HepG2 (cell line): ENCODE measurements at regions not wholly inside any gene's neighbourhood (a gene's known extent, or its start where the extent isn't known, plus 50 kb on each side); places are given as distances from the start of the nearest gene placed in this dataset.

Experiments
- BCL6 ChIP-seq: IDR thresholded peaks from 2 replicates; pipeline ENCODE4 v1.6.1; 2016; ENCODE audit warnings: missing genetic modification reagents, missing compliant biosample characterization
- GATAD1 ChIP-seq: IDR thresholded peaks from 2 replicates; pipeline ENCODE4 v1.6.1; 2016; ENCODE audit warnings: missing genetic modification reagents, missing compliant biosample characterization
- ISX ChIP-seq: sonication (generic); formaldehyde crosslinking; conservative IDR thresholded peaks from 2 replicates; pipeline ENCODE4 v1.5.0; 2020; ENCODE audit warnings: missing genetic modification reagents
- SOX13 ChIP-seq, 3 experiments: fragments of 450-650 bp in 1 of 3; sonication (generic) in 1 of 3; formaldehyde crosslinking in 1 of 3; IDR thresholded peaks in 2 of 3; conservative IDR thresholded peaks in 1 of 3; 2 replicates each; pipeline versions ENCODE4 v1.5.0 to v1.6.1; 2016 to 2020; ENCODE audit warnings: antibody characterized with exemption in 1 of 3, mild to moderate bottlenecking in 1 of 3, missing compliant biosample characterization in 1 of 3, missing genetic modification reagents in 1 of 3, moderate library complexity in 1 of 3
- TAF1 ChIP-seq: sonication (generic); formaldehyde crosslinking; IDR thresholded peaks from 2 replicates; pipeline ENCODE4 v1.4.0; 2020; ENCODE audit warnings: missing genetic modification reagents
- ZKSCAN1 ChIP-seq: fragments of 150-350 bp; IDR thresholded peaks from 2 replicates; pipeline ENCODE4 v1.6.1; 2014; ENCODE audit warnings: low read length
- ZMAT3 ChIP-seq: sonication (generic); formaldehyde crosslinking; conservative IDR thresholded peaks from 2 replicates; pipeline ENCODE4 v1.7.0; 2021; ENCODE audit warnings: missing genetic modification reagents
- ZNF484 ChIP-seq: sonication (generic); formaldehyde crosslinking; IDR thresholded peaks from 2 replicates; pipeline ENCODE4 v1.5.1; 2020; ENCODE audit warnings: mild to moderate bottlenecking, low read depth, missing genetic modification reagents, borderline replicate concordance
- ZNF75D ChIP-seq: sonication (generic); formaldehyde crosslinking; IDR thresholded peaks from 2 replicates; pipeline ENCODE4 v1.8.1; 2023; ENCODE audit warnings: missing genetic modification reagents, mild to moderate bottlenecking, borderline replicate concordance
- TF ChIP-seq, protein P1 (sequence below): sonication (generic); formaldehyde crosslinking; IDR thresholded peaks from 2 replicates; pipeline ENCODE4 v1.8.0; 2022; ENCODE audit warnings: mild to moderate bottlenecking, missing genetic modification reagents; ENCODE audit not compliant: insufficient replicate concordance
- TF ChIP-seq, protein P2 (sequence below), 2 experiments: sonication (generic) in 1 of 2; formaldehyde crosslinking in 1 of 2; IDR thresholded peaks; 2 replicates each; pipeline versions ENCODE4 v1.4.0 to v1.6.1; 2016 to 2020; ENCODE audit warnings: borderline replicate concordance in 1 of 2, low read depth in 1 of 2, mild to moderate bottlenecking in 1 of 2, missing genetic modification reagents in 1 of 2

DNA sequence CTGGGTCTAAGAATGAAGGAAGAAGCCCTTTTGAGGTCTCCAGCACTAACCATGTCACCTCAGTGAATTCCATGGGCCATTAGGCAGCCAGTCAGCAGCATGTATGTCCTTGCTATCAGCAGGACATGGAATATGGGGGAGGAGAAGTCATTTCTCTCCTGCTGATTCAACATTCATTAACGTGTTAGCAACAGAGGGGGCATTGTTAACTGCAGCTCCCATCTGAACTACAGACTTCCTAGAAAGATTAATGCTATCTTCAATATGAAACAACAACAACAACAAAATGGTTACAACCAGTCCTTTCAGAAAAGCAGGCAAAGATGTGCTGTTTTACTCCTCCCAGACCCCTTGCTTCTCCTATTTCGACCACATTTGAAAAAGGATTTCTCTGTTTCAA is 120.4 kb upstream of the SLC34A2 start (continued):
- TF ChIP-seq, protein P1, sequence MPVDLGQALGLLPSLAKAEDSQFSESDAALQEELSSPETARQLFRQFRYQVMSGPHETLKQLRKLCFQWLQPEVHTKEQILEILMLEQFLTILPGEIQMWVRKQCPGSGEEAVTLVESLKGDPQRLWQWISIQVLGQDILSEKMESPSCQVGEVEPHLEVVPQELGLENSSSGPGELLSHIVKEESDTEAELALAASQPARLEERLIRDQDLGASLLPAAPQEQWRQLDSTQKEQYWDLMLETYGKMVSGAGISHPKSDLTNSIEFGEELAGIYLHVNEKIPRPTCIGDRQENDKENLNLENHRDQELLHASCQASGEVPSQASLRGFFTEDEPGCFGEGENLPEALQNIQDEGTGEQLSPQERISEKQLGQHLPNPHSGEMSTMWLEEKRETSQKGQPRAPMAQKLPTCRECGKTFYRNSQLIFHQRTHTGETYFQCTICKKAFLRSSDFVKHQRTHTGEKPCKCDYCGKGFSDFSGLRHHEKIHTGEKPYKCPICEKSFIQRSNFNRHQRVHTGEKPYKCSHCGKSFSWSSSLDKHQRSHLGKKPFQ (CRISPR knock-in tag): no peak
- TF ChIP-seq SOX13 (IDR thresholded peaks at IDR 0.05): no peak
- peak in 1 of 2 experiments; percentile 71; a peak in 2 of 4 replicates for TF ChIP-seq SOX13 (CRISPR knock-in tag; conservative IDR thresholded peaks at IDR 0.05 in 1 of 2, IDR thresholded peaks at IDR 0.05 in 1 of 2)
- no peak for TF ChIP-seq ISX (CRISPR knock-in tag)
- no peak for TF ChIP-seq ZNF75D (CRISPR knock-in tag)
- TF ChIP-seq BCL6: peak; percentile 96
- no peak for TF ChIP-seq ZMAT3 (CRISPR knock-in tag)
- TF ChIP-seq, protein P2, sequence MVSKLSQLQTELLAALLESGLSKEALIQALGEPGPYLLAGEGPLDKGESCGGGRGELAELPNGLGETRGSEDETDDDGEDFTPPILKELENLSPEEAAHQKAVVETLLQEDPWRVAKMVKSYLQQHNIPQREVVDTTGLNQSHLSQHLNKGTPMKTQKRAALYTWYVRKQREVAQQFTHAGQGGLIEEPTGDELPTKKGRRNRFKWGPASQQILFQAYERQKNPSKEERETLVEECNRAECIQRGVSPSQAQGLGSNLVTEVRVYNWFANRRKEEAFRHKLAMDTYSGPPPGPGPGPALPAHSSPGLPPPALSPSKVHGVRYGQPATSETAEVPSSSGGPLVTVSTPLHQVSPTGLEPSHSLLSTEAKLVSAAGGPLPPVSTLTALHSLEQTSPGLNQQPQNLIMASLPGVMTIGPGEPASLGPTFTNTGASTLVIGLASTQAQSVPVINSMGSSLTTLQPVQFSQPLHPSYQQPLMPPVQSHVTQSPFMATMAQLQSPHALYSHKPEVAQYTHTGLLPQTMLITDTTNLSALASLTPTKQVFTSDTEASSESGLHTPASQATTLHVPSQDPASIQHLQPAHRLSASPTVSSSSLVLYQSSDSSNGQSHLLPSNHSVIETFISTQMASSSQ (IDR thresholded peaks at IDR 0.05; ENCODE audit: low read depth): peak; percentile 31; the same call in 1 of the 2 replicates
- TF ChIP-seq, protein P2 (CRISPR knock-in tag; IDR thresholded peaks at IDR 0.05; ENCODE audit: borderline replicate concordance): peak; percentile 49; the same call in 1 of the 2 replicates
- no peak; the same call in 1 of the 2 replicates for TF ChIP-seq GATAD1 (CRISPR knock-in tag)
- no peak for TF ChIP-seq ZKSCAN1
- no peak for TF ChIP-seq ZNF484 (CRISPR knock-in tag)
- no peak for TF ChIP-seq TAF1 (CRISPR knock-in tag)
